GM12891 (cell line): ENCODE measurements at regions not wholly inside any gene's neighbourhood (a gene's known extent, or its start where the extent isn't known, plus 50 kb on each side); places are given as distances from the start of the nearest gene placed in this dataset.

Experiments used
- POLR2A ChIP-seq: IDR thresholded peaks from 2 replicates; pipeline ENCODE4 v1.6.1; 2011; ENCODE audit warnings: low read depth, low read length, control low read depth
- POLR2AphosphoS5 ChIP-seq: IDR thresholded peaks from 2 replicates; pipeline ENCODE4 v1.6.1; 2011; ENCODE audit warnings: low read depth, low read length, control low read depth
- SPI1 ChIP-seq: IDR thresholded peaks from 2 replicates; pipeline ENCODE4 v1.6.1; 2011; ENCODE audit warnings: low read depth, low read length, control low read depth
- TAF1 ChIP-seq: IDR thresholded peaks from 2 replicates; pipeline ENCODE4 v1.6.1; 2011; ENCODE audit warnings: low read depth, low read length, control low read depth

GRCh38 chr1:82932727-82933126 is 1066.2 kb downstream of the TTLL7 start:
- no peak for TF ChIP-seq POLR2AphosphoS5
- no peak for TF ChIP-seq POLR2A
- no peak for TF ChIP-seq TAF1
- TF ChIP-seq SPI1: no peak
